ENCODE measurements at regions not wholly inside any gene's neighbourhood (a gene's known extent, or its start where the extent isn't known, plus 50 kb on each side); places are given as distances from the start of the nearest gene placed in this dataset.

- TF ChIP-seq CTCF (IDR thresholded peaks at IDR 0.05; ENCODE audit: low read length) (no peak), EZH2 (optimal IDR thresholded peaks at IDR 0.05; ENCODE audit: low read depth, low read length) (no peak), EZH2phosphoT487 (IDR thresholded peaks at IDR 0.05; ENCODE audit: low read length) (no peak)
Measured at GRCh38 chr22:47373648-47374272, 611.3 kb downstream of the TBC1D22A start.

All from MM.1S (cell line).